HPDE6-E6E7 (cell line): ENCODE measurements at regions not wholly inside any gene's neighbourhood (a gene's known extent, or its start where the extent isn't known, plus 50 kb on each side); places are given as distances from the start of the nearest gene placed in this dataset.
"Not testable (repeated sequence)": the region's sequence is repeated elsewhere in the genome, so short reads cannot be mapped to it uniquely, and the experiment has no call there.

Experiments used
- DNase-seq: peaks from one replicate; pipeline ENCODE4 v3.0.0; 2011; ENCODE audit warnings: missing footprints; ENCODE audit errors: extremely low spot score

DNA sequence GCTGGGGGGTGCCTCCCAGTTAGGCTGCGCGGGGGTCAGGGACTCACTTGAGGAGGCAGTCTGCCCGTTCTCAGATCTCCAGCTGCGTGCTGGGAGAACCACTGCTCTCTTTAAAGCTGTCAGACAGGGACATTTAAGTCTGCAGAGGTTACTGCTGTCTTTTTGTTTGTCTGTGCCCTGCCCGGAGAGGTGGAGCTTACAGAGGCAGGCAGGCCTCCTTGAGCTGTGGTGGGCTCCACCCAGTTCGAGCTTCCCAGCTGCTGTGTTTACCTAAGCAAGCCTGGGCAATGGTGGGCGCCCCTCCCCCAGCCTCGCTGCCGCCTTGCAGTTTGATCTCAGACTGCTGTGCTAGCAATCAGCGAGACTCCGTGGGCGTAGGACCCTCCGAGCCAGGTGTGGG is 584.2 kb upstream of the SLC39A10 start:
- DNase-seq: not testable (repeated sequence)

DNA sequence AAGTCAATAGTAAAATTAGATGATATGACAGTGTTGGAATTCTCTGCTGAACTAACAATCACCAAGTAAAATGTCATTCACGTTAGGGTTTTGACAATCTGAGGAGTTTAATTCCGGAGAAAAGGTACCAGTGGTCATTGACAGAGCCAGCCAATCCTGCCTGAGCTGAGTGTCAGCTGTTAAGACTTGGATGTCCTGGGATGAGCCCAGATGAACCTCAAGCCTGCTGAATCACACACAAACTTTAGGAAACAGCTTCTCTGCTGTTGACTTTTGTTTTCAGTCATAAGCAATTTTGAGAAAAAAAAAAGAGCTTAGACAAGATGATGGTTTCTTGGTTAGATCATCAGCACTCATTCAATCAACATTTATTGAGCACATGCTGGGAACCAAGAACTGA is 600.0 kb upstream of the SLC39A10 start:
- DNase-seq: no peak

DNA sequence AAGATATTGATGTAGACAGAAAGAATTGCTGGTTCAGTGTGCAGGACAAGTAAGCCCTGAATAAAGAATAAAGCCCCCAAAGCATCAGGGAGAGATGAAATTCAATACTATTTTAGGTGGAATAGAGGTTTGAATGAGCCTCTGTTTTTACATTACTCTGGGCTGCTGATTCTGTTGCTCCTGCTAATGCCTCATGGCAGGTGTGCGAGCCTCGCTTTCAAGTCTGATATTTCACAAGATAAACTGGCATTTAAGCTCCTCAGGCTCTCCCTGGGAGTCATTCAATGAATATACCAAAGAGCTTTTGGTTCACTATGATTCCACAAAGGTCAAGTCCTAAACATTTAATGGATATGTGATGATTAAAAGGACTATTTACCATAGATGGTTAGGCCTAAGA is 601.0 kb upstream of the SLC39A10 start:
- no peak for DNase-seq

DNA sequence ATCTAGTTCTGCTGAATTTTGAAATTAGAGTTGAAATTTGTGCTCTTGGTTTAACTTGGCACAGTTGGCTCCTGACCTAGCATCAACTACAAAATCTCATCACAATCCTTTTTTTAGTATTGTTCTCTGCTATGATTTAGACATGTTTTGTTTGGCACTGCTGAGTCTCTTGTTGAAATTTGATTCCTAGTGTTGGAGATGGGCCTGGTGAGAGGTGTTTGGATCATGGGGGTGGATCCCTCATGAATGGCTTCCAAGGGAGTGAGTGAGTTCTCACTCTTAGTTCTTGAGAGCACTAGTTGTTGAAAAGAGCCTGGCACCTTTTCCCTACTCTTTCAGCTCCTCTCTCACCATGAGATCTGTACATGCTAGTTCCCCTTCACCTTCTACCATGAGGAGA is 605.6 kb upstream of the SLC39A10 start:
- DNase-seq: no peak

DNA sequence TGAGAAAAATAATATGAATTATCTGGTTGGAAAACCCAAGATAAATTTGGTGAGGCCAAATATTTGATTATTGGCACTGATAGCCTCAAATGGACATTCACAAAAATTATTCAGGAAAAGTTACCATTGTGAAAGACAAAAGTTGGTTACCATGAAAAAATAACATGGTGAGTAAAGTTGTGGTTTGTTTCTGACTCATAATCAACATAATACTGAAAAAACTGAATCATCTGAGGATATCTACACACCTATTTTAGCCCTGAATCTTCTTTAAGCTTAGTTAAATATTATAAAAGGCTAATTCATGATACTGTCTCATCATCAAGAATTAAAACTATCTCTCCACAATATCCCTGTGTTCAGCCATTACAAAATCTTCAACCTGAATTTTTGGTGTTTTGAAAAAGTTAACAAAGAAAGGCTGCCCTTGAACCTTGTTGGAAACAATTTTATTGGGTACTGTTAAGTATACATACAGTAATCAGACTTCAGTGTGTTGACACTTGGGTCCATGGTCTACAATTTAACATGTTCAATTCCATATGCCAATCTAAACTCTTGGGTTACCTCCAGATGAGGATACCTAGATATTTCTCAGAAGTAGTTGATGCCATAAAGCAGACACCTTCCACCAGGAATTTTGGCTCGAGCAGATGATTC is 607.5 kb upstream of the SLC39A10 start:
- DNase-seq: peak; percentile 28

DNA sequence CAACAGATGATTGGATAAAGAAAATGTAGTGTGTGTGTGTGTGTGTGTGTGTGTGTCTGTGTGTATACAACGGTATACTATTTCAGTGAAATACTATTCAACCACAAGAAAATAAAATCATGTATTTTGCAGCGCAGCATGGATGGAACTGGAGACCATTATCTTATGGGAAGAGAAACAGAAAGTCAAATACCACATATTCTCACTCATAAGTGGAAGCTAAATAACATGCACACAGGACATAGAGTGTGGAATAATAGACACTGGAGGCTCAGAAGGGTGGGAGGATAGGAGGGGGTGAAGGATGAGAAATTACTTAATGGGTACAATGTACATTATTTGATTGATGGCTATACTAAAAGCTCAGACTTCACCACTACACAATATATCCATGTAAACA is 609.1 kb upstream of the SLC39A10 start:
- DNase-seq: no peak

DNA sequence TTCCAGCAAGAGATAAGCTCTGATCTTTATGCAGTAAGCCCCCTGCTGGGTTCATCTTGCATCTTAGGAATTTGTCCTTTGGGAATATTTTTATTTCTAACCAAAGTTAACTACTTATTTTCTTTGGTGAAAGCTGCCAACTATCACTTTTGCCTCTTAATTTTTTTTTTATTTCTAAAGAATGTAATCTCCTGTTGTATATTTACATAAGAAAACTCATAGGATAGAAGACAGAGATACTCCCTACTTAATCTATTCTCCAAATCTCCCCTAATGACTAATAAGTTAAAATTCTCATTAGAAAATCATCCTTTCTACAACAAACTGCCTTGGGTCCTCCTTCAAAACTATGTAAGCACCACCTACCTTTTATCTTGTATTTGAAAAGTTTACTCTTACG is 612.2 kb upstream of the SLC39A10 start:
- no peak for DNase-seq

DNA sequence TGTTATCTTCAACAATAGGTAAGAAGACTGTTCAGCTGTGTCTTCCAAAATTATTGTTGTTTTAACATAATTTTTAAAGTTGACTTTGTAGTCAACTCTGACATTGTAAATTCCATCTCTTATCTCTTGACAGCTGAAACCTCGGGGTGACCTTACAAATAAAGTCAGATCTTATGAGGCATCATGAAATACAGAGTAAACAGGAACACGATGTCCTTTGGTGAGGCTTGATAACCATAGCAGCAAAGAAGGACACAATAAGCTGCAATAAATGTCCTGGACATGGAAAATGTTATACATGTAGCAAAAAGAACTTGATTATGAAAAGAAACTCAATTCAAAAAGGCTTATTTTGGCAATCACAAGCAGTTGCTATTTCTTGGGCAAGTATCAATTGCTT is 618.9 kb upstream of the SLC39A10 start:
- no peak for DNase-seq

DNA sequence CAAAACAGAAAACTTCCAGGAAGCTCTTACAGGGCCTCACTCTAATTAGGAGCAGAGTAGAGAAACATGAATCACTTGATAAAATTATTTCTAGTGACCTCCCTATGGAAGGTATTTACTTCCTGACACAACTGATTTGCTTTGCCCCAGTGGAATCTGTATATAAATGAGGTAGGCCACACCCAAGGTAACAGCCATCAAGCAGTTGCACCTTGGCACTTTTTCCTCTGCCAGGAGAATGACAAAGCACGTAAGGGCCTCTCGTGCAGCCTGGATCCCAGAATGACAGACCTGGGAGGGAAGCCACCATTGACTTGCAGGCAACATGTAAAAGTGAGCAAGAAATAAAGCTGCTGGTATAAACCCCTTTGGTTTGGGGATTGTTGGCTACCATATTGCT is 620.0 kb upstream of the SLC39A10 start:
- no peak for DNase-seq

DNA sequence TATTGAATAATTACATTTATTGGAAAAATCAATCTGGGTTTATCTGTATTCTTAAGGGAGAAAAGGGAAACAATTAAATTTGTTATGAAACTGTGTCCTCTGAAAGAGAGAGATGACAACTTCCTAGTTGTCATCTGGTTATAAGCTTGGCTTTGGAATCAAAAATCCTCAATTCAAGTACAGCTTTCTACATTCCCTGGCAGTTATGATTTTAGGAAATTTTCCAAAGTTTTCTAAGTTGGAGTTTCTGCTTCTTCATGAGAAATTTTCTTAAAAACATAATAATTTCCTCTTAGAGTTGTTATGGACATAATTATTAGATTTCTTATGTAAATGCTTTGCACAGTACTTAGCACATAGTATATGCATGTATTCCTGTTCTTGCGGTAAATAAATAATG is 625.6 kb upstream of the SLC39A10 start:
- DNase-seq: no peak

DNA sequence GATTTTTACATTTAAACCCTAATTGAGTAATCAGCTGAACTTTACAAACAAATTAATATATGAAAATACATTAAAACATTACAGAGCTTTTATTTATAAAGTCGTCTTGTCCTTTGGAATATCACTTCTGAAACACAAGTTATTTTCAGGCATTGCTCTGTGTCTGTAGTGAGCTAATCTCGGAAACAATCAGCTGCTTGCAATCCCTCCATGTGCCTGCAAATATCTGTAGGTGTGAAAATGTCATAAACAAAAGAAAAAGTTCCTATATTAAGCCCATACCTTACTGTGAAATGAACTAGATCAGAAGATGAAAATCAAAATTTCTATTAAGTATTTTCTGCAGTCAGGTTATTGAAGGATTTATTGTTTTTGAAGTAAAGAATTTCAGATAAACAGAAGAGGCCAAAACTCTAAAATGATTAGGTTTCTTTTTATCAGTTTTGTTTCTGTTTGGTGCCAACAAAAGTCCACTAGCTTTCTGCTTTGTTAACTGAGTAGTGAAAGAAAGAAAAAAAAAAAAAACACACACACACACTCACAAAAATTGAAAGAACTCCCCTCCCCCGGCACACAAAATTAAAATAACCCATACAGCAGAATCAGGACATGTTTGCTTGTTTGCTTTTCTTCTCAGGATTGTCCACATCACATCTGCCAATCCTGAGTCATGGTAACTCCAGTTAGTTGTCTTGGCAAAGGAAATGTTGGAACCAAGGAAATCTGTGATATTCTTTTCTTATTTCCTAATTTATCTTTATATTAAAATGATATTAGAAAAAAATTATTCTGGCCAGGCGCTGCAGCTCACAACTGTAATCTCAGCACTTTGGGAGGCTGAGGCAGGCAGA is 627.0 kb upstream of the SLC39A10 start:
- no peak for DNase-seq

DNA sequence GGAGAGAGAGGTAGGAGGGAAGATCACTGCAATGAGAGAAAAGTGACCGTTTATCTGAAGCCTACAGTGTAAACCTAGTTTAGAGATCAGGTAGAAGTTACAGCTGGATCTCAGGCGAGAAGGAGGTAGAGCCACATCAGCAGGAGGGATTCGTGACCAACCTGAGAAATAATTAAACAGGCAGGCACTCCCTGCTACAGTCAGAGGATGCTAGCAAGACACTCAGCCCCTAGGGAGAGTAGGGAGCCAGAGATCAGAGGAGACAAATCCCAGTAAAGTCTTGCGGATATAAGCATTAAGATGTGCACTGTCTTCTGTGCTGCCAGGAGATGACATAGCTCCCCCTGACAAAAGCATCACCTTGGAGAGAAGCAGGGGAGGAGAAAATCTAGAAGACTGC is 629.1 kb upstream of the SLC39A10 start:
- DNase-seq: no peak

DNA sequence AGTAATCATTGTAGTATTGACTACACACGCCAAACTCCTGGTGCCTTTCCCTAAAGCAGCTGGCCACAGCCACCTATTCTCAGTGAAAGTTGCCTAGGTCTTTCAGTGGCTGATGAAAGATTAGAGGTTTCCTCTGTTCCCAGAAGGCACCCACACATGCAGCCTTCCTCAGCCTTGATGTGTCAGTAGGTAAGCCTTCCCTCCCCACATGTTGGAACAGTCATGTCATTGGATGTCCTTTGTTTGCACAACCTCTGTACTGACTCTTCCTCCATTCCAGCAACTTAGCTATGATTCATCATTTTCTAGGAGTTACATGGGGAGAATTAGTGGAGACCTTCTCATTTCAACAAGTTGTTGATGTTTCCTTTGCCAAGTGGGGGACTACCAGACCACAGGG is 630.8 kb upstream of the SLC39A10 start:
- no peak for DNase-seq

DNA sequence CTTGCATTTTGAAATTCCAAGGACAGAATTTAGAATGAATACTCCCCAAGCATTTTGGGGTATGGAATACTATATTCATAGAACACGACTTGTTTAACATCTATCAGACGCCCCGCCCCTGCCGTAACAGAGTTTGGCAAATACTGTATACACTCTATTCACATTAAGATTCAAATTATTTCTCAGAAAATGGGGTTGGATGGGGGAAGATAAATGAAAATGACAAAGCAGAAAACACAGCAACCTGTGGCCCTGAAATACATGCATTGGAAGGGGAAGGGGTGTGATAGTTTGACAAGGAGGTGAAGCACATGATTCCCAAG is 634.6 kb upstream of the SLC39A10 start:
- DNase-seq: no peak

DNA sequence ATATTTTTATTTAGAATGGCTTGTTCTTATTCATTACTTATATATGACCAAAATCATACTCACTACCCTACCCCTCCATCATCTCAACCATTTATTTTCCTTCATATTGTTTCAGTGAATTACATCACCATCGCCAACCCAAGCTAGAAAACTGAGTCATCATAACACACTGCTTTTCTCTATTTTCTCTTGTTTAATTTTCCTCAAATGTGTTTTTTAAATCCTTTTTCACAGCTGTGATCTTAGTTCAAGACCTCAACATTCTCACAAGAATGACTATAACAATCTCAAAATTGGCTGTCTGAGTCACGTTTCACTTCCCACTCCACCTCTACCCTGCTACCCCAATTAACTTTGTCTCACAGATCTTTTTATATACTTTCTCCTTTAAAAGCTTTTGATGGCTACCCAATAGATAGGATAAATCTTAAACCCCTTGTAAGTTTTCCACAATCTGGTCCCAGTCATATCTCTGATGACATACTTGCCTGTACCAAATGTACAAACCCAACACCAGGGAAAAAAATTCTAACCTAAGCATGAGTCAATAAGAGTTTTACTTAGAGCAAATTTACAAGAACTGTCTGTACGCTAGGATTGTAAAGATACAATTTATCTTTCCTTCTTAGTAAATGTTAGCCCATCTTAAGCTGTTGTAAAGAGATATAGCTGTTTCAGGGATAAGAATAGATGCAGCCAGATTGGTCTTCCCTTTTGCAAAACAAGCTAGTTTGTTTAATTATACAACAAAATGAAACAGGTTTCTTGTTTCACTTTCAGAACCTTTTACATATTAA is 635.1 kb upstream of the SLC39A10 start:
- no peak for DNase-seq

DNA sequence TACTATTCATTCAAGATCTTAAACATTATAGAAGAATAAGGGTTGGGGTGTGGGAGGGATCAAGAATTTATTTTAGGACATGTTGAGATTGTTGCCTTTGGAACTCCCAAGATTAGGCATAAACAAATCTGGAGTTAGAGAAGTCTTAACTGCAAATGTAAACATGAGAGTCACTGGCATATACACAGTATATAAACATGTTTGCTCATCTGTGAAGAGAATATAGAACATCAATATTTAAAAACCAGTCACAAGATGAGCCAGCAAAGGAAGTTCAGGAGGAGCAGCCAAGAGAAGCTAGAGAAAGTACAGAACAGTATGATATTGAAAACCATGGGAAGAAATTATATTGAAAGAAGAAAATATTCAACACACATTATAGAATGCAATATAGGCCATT is 638.6 kb upstream of the SLC39A10 start:
- no peak for DNase-seq

DNA sequence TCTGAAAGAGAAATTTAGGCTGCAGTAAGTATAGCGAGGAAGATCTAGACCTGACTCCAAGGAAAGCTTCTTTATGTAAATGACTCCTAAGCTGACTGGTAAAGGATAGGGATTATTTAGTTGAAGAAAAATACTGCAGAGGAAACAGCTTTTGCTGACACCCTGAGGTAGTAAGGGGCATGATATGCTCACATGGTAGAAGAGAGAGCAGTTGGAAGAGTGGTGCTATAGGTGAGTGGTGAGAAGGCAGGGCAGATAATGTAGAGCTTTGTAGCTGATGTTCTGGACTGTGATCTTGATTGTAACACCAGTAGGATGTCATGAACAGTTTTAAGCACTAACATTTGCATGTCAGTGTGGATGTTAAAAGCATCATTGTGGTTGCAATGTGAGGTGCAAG is 639.1 kb upstream of the SLC39A10 start:
- DNase-seq: no peak

DNA sequence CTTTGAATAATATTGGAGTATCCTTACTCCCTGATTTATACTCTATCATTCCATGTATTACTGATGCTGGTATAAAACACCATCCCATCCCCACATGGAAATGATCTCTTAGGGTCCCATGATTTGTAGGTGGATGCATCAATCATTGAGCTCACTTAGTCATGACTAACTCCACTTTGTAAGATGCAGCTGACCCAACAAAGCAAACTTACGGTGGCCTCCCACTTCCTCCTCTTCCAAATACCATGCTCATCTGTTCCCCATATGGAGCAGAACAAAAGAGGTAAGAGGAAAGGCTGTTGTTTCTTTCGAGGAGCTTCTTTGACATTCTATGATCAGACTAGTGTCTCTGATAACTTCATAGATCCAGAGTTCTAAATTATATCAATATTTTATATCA is 640.2 kb upstream of the SLC39A10 start:
- DNase-seq: no peak

DNA sequence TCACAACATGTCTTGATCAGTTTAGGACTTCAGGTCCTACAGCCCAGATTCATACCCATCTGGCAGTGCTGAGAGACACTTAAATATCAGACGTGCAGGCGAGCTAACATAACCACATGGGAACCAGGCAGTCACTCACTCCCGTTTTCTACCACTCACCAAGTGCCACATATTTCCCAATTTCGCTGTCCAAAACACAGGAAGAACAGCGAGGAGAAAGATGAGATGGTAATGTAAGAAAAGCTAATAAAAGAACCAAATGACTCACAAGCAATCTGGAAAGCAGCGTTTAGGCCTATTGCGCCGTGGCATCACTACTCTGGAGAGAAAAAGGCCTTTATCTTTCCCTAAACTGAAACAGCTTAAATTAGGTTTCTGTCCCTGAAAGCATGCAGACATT is 647.8 kb upstream of the SLC39A10 start:
- DNase-seq: no peak

DNA sequence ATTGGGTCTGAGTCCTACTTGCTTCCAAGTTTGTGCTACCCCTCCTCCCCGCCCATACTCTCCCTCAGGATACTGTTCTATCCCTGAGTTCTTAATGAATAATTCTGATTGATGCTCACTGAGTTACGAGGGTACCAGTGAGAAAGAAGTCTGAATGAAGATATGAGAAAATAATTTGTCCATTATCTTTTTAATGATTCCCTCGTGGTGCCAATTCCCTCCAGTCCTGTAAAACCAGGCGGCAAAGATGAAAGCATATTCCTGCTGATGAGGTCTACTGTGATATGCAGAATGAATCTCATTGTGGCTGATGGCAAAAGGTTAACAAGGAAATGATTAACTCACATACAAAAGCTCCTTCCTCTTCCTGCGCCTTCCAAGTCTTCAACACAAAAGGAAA is 650.2 kb upstream of the SLC39A10 start:
- DNase-seq: no peak

DNA sequence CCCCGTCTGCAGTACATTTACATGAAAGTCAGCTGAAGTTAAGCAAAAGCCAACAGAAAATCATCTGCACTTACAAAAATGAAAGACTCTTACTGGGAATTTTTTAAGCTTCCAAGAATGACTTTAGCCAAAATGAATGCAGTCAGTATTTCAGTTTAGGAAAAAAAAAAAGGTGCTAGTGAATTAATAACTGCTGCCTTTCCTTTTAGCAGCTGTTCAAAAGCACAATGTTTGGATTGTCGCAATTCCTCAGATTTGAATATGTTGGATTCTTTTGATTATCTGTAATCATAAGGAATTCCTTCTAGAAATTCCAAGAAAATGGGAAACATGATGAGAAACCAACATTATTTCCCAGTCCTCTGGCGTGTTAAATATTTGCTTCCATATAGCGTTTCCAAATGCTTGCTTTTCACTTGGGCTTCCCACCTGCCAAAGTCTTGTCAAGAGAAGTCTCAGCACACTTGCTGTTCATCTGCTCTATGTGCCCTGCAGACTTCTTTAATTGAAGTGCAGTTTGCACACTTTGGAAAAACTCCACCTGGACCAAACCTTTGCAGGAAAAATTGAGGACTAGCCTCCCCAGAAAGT is 653.0 kb upstream of the SLC39A10 start:
- no peak for DNase-seq

DNA sequence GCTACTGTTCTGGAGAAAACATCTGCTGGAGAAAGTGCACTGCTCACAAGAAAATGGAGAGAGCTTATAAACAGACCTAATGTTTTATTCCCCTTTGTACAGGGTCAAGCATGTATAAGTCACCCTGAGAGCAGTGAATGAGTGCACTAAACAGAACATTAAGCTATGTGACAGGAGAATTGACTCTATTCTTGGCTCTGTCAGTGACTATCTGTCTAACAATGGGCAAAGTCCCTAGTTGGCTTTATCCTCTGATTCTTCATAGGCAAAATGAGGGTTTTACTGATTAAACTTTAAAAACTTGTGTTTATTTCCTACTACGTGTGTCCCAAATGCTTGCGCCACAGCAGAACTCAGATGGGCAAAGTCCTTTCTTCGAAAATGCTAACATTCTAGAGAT is 655.1 kb upstream of the SLC39A10 start:
- no peak for DNase-seq

DNA sequence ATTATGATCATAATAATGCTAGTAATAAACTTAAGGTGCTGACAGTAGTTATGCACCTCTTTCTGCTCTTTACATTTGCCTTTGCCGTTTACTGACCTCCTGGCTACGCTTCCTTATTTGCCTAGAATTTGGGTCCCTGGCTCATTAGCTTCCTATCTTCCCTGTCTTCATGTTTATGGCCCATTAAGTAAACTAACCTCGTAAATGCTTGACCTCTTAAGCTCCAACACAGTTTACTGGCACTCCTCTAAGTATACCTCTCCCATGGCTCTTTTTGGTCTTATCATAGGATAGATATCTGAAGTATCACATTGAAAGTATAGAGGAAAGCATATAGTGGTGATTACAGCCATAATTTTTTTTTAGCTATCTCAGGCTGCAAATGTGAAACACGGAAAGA is 657.3 kb upstream of the SLC39A10 start:
- DNase-seq: no peak
